Renal cortical epithelial cell (primary cell): ENCODE measurements at regions not wholly inside any gene's neighbourhood (a gene's known extent, or its start where the extent isn't known, plus 50 kb on each side); places are given as distances from the start of the nearest gene placed in this dataset.

ENCODE experiments used
- DNase-seq: peaks from one replicate; pipeline ENCODE4 v3.0.0-alpha.2; 2011; ENCODE audit warnings: low read depth

DNA sequence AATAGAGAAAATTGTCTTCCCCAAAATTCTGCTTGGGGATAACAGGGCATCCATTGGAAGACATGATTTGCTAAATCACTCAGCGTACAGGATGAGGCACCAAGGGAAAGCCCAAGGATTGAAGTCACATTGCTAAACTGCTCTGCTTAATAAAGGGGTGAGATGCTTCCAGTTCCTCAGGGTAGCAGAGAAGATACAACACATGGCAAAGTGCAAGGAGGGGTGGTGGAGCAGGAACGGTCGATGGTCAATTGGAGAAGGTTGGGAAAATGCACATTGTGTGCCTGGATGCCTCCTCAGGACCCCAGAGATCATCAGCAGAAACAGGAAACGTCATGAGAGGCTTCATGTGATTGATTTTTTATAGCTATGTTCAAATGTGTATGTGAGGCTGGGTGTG lies 116.3 kb upstream of the SOX1 start:
- no peak for DNase-seq

DNA sequence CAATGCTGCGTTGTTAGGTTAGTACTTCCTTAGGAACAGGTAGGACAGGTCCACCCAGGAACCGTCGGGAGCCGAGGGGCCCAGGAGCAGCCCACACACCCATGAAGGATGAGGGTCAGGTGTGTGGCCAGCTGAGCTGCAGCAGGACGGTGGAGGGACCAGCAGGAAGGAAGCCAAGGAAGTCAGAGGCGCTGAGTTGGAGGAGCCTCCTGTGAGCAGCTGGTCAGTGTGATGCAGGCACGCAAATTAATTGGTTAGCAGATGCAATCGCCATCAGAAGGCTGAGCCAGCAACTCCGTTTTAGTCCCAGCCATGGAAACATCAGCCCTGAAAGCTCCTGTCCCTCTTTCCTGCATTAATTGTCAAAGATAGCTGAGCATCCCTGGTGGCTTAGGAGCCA lies 114.9 kb upstream of the SOX1 start:
- no peak for DNase-seq

DNA sequence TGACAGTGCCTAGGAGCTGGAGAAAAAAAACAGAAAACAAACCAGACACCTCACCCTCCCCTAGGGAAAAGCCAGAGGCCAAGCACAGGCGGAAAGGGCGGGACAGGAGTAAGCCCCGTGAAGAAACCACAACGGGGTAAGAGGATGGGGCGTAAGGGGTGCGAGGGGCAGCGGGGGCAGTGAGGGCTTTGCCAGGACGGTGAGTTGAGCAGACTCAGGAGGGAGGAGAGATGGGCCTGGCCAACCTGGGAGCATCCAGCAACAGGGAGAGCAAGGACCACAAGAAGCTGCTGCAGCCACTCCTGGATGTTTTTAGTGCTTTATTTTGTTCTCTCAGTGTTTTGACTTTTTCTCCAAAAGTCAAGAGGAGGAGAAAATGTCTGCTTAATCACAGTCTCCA lies 114.1 kb upstream of the SOX1 start:
- DNase-seq: no peak

DNA sequence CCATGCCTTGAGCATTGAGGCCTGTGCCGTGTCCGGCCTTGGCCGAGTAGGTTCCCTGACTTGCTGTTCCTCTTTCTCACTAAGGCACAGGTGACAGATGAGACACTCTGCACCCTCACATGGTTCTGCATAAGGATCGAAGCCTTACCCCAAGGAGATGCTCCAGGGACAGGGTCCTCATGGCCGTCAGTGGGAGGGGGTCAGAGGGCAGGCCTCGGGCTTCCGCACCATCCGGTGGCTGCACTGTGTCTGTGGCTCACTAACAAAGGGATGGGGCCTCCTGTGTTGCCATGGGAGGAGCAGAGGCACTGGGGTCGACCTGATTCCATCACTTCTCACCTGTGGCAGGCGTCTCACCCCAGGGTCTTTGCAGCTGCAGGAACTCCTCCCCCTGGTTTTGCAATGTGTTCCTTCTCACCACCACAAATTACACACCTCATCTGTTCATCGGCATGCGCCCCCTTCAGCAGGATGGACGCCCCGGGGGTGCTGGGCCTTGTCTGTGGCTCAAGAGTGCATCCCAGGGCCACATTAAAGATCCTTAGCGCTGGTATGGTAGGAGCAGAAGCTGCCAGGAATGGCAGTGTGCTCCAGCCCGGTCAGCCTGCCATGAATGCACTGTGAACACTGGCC lies 113.3 kb upstream of the SOX1 start:
- no peak for DNase-seq

DNA sequence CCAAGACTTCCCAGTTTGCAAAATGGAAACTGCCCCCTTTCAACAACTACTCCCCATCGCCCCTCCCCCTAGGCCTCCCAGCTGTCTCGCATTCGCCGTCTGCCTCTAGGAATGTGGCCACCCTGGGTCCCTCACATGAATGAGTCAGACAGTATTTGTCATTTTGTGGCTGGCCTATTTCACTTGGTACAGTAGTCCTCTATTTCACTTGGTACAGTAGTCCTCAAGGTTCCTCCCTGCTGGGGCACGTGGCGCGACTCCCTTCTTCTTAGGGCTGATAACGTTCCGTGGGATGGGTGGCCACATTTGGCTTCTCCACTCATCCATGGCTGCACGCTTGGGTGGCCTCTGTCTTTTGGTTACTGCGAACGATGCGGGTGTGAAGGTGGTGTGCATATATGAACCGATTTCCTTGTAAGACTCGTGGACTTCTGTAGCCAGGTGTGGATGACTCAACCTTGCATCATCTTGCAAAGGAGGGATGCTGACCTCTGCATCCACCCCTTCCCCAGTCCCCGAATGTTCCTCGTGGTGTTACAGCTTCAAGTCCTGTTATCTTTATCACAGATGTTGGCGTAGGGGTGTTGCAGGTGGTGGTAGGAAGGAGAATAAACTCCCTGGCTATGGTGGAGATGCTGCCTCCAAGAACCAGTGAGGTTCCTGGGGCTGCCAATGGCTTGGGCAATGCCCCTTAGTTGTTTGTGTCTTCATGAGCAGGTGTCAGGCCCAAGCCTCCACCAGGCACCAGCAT lies 112.1 kb upstream of the SOX1 start:
- DNase-seq: no peak

DNA sequence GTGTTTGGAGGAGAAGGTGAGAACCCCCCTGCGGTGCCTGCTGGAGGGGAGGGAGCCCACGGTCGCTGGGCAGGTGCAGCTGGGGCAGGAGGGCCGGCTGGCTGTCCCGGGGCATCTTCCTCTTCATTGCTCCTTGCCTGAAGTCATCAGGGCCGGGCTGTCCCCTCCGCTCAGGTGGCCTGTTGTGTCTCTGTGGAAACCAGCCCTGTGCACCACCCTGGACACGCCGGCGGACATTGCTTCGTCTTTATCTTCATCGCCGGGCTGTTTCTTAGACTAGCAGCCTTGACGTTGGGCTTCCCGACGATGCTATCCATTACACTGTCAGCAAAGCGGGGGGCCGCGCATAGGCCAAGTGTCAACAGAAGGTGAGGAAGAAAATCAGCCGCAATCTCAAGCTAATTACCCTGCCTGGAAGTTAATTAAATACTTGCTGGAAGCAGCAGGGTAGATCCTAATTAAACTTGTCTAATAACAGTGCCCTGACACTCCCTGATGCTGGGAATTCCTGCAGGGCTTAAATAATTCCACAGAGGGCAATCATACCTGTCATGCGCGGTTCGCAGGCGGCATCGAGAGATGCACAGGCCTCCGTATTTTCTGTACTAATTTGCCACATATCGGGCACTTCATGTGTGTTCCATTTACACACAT lies 111.4 kb upstream of the SOX1 start:
- DNase-seq: no peak

DNA sequence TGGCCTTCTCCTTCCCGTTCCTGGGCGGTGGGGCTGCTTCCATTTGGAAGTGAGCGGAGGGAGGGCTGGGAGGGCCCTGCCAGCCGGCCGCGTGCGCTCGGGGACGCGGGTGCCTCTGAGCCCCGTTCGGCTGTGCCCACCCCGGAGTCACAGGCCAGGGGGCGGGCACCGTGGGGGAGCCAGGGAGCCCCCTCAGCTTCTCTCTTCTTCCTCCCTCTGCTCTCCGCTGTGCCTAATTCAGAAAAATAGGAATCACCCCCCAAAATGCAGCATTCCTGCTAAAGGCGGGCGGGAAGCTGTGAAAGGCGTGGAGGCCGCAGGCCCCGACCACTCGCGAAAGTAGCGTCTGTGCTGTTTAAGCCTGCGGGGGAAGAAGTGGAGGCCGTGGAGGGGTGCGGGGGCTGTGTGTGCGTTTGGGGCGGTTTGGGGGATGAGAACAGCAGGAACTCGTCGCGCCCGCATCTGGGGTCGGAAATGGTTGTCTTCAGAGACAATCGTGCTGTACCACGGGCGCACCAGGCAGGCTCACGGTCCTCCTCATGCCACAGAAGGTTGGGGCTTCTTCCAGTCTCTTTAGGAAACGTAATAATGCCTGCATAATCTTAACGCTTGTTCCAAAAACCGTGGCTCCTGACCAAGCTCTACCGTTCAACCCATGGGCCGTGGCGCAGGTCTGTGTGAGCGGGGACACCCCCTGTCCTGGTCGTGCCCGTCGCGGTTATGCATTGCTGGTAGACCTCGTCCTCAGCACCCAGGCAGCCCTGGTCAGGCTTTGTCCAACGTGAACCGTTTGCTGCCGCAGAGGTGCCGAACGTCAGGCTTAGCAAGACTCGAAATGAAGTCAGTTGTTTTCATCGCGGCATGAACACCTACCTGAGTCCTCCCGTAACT lies 110.4 kb upstream of the SOX1 start:
- DNase-seq: no peak

DNA sequence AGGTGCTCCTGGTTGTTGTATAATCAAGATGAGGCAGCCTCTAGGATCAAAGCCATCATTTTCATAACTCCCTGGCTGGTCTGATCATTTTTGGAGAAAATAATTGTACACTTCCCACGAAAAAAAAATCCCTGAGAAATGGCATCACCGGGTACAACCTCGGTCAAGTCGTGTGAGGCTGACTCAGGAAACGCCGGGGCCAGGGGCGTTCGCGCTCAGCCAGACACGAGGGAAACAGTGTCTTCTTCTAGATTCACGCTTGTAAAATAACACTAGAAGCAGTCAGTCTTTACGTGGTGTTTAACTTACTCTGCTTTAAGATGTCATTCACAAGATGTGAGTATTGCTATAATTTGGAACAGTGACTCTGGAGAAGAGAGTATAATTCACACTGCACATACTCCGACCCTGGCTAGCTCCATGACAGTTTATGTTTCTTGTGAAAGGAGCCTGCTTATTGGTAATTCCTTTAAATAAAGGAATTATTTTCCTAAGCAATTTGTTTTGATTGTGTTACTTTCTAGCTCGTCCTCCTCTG lies 109.0 kb upstream of the SOX1 start:
- no peak for DNase-seq

DNA sequence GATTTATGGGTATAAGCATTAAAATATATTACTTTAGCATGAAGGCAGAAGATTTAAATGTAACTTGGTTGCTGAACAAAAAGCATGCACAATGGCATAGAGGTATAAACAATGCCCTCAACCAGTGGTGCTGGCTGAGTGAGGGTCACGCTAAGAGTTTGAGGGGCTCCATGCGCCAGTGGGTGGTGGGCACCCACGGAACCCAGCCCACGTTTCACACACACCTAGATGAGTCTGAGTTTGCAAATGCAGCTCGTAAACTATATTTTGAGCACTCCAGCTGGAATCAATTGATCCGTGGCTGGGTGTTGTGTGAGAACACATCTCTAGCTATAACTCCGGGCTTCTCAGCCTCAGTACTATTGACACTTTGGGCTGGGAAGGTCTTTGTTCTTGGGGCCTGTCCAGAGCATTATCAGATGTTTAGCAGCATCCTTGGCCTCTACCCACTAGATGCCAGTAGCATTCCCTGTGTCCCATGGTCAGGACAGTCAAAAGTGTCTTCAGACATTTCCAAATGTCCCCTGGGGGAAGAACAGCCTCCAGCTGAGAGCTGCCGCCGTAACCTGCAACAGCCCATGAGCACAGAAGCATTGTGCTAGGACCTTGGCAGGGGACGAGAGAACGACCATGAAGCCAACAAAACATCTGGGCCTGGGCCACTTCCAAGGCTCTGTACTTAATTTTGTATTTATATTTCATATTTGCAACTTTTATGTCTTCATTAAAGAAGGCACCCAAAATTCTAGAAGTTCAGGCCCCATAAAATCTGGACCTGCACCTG lies 108.1 kb upstream of the SOX1 start:
- DNase-seq: no peak

DNA sequence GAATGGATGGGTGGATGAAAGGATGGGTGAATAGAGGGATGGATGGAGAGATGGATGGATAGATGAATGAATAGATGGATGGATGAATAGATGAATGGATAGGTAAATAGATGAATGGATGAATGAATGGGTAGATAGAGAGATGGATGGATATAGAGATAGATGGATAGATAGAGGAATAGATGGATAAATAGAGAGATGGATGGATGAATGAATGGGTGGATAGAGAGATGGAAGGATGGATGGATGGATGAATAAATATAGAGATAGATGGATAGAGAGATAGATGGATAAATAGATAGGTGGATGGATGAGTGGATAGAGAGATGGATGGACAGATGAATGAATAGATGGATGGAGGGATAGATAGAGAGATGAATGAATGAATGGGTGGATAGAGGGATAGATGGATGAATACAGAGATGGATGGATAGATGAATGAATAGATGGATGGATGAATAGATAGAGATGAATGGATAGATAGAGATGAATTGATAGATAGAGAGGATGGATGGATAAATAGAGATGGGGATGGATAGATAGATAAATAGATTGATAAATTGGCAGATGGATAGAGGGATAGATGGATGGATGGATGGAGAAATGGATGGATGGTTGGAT lies 106.7 kb upstream of the SOX1 start:
- DNase-seq: no peak

DNA sequence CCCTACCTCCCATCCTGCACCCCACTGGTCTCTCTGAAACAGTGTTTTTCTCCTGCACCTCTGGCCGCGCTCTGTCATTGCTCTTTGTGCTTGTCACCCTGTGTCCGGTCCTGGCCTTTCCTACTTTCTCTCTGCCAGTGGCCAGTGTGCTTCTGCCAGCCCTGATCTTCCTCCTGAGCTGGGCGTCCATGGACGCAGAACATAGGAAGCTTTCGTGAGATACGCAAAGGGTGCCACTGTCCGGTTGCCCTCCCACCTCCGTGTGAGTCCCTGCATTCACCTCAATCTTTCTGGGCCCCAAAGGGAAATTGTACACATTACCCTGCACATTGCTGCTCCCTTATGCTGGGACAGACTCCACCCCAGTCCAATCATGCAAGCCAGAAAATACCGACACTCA lies 105.7 kb upstream of the SOX1 start:
- DNase-seq: no peak

DNA sequence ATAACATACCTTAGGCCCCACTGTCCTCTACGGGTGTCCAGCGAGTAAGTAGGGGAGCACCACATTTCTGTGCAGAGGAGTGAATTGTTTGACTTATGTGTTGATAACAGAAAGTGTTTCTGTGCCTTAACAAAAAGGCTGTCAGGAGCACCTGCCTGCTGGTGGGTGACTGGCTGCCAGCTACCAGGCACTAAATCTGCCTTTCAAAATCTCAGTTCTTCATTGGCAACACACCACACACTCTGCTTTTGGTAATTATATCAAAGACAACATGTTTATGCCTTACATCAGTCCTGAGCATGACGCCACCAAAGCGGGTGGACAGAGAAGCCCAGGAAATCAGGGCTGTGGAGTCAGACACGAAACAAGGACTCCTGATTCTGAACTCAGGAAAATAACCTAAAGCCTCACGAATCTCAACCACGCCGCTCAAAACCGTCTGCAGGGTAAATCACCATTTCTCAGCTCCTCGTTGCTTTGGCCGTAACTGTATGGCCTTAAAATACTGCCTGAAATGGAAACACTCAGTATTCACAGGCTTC lies 105.2 kb upstream of the SOX1 start:
- DNase-seq: no peak

DNA sequence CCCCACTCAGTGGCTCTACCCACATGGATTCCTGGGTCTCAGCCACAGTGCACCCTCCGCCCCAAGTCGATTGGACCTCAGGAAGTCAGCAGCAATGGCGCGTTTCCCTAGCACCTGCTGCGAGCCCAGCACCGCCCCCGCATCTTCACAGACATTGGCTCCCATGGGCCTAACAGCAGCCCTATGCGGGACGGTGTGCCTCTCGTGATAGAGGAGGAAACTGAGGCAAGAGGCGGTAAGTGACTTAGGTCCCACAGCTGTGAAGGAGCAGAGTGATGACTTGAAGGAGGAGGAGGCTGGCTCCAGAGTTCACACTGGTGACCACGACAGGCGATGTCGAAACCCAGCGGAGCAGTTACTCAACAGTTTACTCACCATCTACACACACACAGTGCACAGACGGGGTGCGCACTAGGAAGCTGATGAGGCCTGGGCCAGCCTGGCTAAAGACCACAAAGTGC lies 104.5 kb upstream of the SOX1 start:
- DNase-seq: no peak

DNA sequence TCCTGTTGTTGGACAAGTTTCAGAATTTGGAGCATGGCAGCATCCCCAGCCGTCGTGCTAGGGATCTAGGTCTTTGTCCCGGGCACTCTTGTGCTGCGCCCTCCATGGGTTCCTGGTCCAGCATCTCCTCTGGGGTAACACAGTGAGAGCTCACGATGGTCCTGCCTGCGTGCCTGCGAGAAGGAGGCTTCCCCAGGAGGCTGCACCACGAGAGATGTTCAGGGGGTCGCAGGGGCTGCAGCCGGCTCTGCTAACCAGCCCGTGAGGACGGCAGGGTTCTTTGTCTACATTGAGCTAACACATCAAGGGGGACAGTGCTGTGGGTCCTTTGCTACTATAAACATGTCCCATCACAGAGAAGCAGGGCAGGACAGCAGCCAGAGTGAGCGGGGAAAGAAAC lies 103.9 kb upstream of the SOX1 start:
- DNase-seq: no peak

DNA sequence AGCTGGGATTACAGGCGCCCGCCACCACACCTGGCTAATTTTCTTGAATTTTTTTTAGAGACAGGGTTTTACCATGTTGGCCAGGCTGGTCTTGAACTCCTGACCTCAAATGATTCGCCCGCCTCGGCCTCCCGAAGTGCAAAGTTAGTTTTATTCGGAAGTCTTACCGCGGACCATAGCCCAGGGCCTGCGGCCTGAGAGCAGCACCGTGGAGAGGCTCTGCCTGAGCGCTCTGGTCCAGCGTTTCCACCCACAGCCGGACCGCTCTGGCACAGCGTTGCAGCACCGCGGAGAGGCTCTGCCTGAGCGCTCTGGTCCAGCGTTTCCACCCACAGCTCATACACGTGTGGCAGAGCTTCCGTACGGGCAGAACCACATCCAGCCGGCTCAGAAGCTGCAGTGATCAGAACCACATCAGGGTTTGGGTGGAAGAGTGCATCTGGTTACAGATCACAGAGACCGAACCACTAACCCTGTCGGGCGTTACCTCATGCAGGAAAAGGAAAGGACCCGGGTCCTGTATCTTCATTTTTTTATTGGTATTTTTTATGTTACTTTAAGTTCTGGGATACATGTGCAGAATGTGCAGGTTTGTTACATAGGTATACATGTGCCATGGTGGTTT lies 102.4 kb upstream of the SOX1 start:
- DNase-seq: no peak

DNA sequence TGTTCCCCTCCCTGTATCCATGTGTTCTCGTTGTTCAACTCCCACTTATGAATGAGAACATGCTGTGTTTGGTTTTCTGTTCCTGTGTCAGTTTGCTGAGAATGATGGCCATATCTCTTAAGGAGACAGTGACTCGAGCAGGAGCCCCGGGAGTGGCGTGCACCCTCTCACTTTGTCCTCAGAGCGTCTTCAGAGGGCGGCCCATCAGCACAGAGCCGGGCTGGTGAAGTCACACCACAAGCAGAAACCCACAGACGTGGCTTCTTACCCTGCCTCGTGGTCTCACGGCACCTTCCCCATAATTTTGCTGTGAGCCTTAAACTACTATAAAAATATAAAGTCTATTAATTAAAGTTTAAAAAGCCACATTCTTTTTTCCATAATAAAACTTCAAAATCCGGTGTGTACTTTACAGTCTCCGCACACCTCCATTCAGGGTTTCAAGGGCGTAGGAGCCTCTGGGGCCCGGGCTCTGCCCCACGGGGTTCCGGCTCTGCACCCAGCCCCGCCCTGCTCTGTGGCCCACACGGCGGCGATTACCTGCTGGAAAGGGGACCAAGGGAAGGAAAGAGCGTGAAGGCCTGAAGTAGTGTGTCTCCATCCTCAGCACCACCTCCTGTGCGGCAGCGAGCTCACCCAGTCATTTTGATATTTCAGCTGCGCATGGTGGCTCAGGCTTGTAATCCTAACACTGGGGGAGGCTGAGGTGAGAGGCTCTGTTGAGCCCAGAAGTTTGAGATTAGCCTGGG lies 101.3 kb upstream of the SOX1 start:
- DNase-seq: no peak

DNA sequence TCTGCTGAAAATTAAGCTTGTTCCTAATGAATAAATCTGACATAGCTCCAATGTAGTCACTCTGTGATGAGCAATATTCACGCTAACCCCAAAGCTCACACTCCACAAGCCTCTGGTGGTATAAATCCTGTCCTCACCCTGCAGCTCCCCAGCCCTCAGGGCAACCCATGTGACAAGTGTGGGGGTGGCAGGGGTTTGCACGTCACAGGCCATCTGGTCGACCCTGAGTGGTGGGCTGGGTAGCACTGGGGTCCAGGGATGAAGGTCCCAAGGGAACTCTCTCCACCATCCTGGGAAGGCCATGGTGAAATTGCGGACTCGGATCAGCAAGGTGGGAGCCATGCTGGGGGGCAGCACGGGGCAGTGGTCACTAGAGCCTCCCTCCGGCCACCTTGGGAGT lies 100.0 kb upstream of the SOX1 start:
- DNase-seq: no peak

DNA sequence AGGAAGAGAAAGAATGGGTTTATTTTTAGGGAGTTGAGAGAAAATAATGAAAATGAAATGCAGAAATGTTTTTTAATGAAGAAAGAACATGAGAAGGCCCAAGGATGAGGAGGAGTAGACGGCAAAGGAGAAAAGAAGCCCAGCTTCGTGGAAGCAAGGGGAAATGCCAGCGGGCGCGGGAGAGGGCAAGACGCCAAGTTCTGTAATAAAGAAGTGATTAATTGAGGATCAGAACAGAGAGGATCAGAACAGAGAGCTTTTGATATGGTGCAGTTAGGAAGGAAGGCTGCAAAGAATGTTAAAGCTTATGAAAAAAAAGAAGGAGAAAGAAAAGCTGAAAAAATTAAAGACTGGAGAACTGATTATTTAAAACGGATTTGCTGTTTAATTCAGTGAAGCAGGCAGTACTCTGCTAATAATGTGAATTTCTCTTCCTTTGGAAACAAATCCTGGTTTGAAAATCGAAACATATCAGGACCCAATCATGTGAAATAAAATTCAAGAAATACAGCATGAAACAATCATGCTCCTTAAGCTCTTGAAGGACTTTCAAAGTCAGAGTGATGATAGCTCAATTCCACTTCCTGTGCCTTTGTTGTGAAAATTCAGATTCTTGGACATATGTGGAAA lies 99.3 kb upstream of the SOX1 start:
- no peak for DNase-seq
